Memory B cell (primary cell): ENCODE measurements at regions not wholly inside any gene's neighbourhood (a gene's known extent, or its start where the extent isn't known, plus 50 kb on each side); places are given as distances from the start of the nearest gene placed in this dataset.

ENCODE experiments used
- ATAC-seq: fragments of 150-1000 bp; cut with Tn5 transposase; 2 replicates; pipeline ENCODE4 v1.10.0; 2021; ENCODE audit warnings: low read depth, mild to moderate bottlenecking, moderate library complexity
- DNase-seq, 2 donors: peaks; one replicate each; pipeline ENCODE4 v3.0.0; 2022; ENCODE audit warnings: low spot score in 2 of 2
- H3K27ac Mint-ChIP-seq: one replicate; pipeline ENCODE4 v1.8.0; 2022; ENCODE audit warnings: mild to moderate bottlenecking, moderate library complexity, mixed read lengths
- H3K27me3 Mint-ChIP-seq: one replicate; pipeline ENCODE4 v1.8.0; 2022; ENCODE audit warnings: mixed read lengths
- H3K36me3 Mint-ChIP-seq: one replicate; pipeline ENCODE4 v1.8.0; 2022; ENCODE audit warnings: mild to moderate bottlenecking, mixed read lengths
- H3K4me1 Mint-ChIP-seq: one replicate; pipeline ENCODE4 v1.8.0; 2022; ENCODE audit warnings: mixed read lengths
- H3K4me3 Mint-ChIP-seq: one replicate; pipeline ENCODE4 v1.8.0; 2022; ENCODE audit warnings: mild to moderate bottlenecking, moderate library complexity, mixed read lengths
- H3K9me3 Mint-ChIP-seq: one replicate; pipeline ENCODE4 v1.8.0; 2022; ENCODE audit warnings: mixed read lengths

- no peak overlapping the region for H3K4me3 Mint-ChIP-seq
- DNase-seq, result no peak
- peaks cover 10% of the 10 kb centered on the region for H3K4me1 Mint-ChIP-seq
- no peaks in the 10 kb centered on the region for H3K36me3 Mint-ChIP-seq
- no peak for ATAC-seq
- H3K27ac Mint-ChIP-seq, result no peak overlapping the region
- H3K9me3 Mint-ChIP-seq, result no peaks in the 10 kb centered on the region
- H3K27me3 Mint-ChIP-seq, result no peaks in the 10 kb centered on the region
These were observed 456.7 kb downstream of the LMO4 start for GRCh38 chr1:87785386-87785785.

DNA sequence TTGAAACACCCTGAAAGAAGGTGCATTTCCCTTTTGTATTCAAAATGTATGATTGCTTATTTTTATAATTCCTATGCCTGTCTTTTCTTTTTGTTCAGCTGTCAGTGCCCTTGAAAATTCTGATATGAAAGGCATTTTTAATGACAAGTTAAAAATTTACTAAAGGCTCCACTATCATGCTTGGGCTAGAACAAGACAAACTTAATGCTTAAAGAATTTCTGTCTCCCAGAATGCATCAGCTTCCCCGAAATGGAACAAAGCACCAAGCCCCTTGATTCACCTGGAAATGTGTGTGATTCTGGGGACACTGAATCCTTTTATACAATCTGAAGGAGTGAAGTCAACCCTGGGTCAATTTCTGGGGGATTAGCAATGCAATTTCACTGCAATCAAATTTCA is 457.5 kb downstream of the LMO4 start:
- H3K36me3 Mint-ChIP-seq, result no peaks in the 10 kb centered on the region
- ATAC-seq, result no peak

GRCh38 chr1:87786861-87787545 is 458.3 kb downstream of the LMO4 start:
- Mint-ChIP-seq H3K4me1 (peaks cover 11% of the 10 kb centered on the region), H3K27me3 (no peaks in the 10 kb centered on the region), H3K9me3 (no peaks in the 10 kb centered on the region), H3K36me3 (no peaks in the 10 kb centered on the region), H3K4me3 (no peak overlapping the region), H3K27ac (no peak overlapping the region)
- no peak for ATAC-seq
- DNase-seq, result no peak

More for the DNA sequence above, 457.5 kb downstream of the LMO4 start:
- DNase-seq, result no peak
- Mint-ChIP-seq H3K27me3 (no peaks in the 10 kb centered on the region), H3K27ac (no peak overlapping the region), H3K4me3 (no peak overlapping the region), H3K4me1 (peaks cover 10% of the 10 kb centered on the region), H3K9me3 (no peaks in the 10 kb centered on the region)

- Mint-ChIP-seq H3K4me1 (peaks cover 17% of the 10 kb centered on the region), H3K27ac (no peak overlapping the region), H3K4me3 (no peak overlapping the region), H3K9me3 (no peaks in the 10 kb centered on the region), H3K36me3 (no peaks in the 10 kb centered on the region), H3K27me3 (no peaks in the 10 kb centered on the region)
- DNase-seq, result no peak
- no peak for ATAC-seq
These were observed 458.9 kb downstream of the LMO4 start for GRCh38 chr1:87787551-87787950.

- Mint-ChIP-seq H3K9me3 (no peaks in the 10 kb centered on the region), H3K27ac (no peak overlapping the region), H3K4me1 (peaks cover 10% of the 10 kb centered on the region), H3K4me3 (no peak overlapping the region), H3K36me3 (no peaks in the 10 kb centered on the region), H3K27me3 (no peaks in the 10 kb centered on the region)
- DNase-seq (no peak), ATAC-seq (no peak)
These were observed 462.1 kb downstream of the LMO4 start for GRCh38 chr1:87790756-87791155.

- H3K9me3 Mint-ChIP-seq, result no peaks in the 10 kb centered on the region
- peaks cover 8% of the 10 kb centered on the region for H3K4me1 Mint-ChIP-seq
- DNase-seq, result no peak
- H3K27me3 Mint-ChIP-seq, result no peaks in the 10 kb centered on the region
- H3K36me3 Mint-ChIP-seq, result no peaks in the 10 kb centered on the region
- H3K4me3 Mint-ChIP-seq, result no peak overlapping the region
- ATAC-seq, result no peak
- no peak overlapping the region for H3K27ac Mint-ChIP-seq
These were observed 463.5 kb downstream of the LMO4 start for GRCh38 chr1:87791931-87792740.

DNA sequence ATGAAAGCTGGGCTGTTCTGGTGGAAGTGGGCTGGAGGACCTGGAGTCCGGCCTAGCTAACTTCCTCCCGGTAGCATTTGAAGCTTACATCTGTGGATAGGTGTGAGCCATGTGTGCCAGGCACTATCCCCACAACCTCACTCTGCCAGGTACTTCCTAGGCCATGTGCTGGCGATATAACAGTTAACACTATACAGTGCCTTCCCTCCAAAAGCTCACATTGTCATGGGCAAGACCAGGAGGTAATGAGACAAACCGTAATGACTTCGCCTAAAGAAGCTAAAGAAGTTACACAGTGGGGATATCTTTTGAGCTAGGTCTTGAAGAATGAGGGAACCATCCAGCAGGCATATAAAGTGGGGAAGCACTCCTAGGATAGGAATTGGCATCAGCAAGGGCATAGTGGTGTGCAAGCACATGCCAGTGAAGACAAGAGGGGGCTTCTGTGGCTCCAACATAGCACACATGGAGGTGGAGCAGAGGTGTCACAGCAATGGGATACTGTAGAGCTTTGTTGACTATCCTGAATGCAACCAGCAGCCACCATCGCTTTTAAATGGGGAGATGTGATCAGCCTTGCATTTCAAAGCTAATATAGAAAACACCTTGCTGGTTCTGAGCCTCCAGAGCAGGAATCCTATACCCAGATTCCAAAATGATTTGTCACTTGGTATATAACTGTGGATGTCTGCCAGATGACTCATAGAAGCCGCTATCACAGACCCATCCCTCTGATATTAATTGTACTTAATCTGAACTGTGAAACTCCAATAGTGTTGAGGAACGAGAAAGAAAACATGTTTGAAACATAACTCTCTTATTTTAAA is 466.3 kb downstream of the LMO4 start:
- no peak for DNase-seq

DNA sequence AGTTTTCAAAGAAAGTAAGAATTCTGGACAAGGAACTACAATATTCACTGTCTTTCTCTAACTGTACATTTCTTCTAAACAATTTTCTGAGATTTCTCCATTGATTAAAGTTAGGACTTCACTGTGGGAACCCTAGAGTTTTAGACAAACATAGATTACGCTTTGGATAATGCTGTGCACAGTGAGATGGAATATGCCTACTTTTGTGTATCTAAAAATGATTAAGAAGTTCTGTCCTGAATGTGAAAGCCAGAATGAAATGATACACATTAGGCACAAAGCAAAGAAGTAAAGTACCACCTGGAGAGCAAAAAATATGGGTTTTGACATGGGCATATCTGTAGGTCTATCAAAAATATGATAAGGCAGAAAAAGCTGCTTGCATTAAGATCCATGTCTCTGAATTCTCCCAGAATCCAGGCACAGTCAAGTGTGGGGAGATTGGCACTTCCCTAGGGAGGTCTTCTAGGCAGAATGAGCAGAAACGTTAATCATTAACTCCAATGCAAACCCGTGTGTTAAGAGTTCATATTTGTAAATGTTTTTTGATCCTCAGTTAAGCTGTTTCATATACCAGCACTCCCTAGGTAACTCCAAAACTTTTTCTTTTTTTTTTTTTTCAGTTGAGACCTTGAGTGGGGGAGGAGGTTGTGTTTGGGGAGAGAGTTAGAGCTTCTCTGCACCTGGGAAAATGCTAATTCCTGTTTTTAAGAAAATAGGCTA is 467.1 kb downstream of the LMO4 start:
- DNase-seq, result no peak
- no peak for ATAC-seq
- H3K4me1 Mint-ChIP-seq, result peaks cover 8% of the 10 kb centered on the region
- no peak overlapping the region for H3K27ac Mint-ChIP-seq
- H3K27me3 Mint-ChIP-seq, result no peaks in the 10 kb centered on the region
- H3K9me3 Mint-ChIP-seq, result peaks cover 1% of the 10 kb centered on the region
- no peak overlapping the region for H3K4me3 Mint-ChIP-seq
- H3K36me3 Mint-ChIP-seq, result no peaks in the 10 kb centered on the region

More for the DNA sequence above, 466.3 kb downstream of the LMO4 start:
- H3K36me3 Mint-ChIP-seq, result no peaks in the 10 kb centered on the region
- H3K9me3 Mint-ChIP-seq, result no peaks in the 10 kb centered on the region
- ATAC-seq, result no peak
- no peaks in the 10 kb centered on the region for H3K27me3 Mint-ChIP-seq
- no peak overlapping the region for H3K27ac Mint-ChIP-seq
- peaks cover 8% of the 10 kb centered on the region for H3K4me1 Mint-ChIP-seq
- no peak overlapping the region for H3K4me3 Mint-ChIP-seq

GRCh38 chr1:87796471-87796901 is 467.8 kb downstream of the LMO4 start:
- H3K4me1 Mint-ChIP-seq, result peaks cover 8% of the 10 kb centered on the region
- no peak overlapping the region for H3K4me3 Mint-ChIP-seq
- ATAC-seq (no peak), DNase-seq (no peak)
- H3K9me3 Mint-ChIP-seq, result peaks cover 2% of the 10 kb centered on the region
- no peak overlapping the region for H3K27ac Mint-ChIP-seq
- H3K27me3 Mint-ChIP-seq, result no peaks in the 10 kb centered on the region
- H3K36me3 Mint-ChIP-seq, result no peaks in the 10 kb centered on the region

- Mint-ChIP-seq H3K27me3 (no peaks in the 10 kb centered on the region), H3K9me3 (peaks cover 2% of the 10 kb centered on the region), H3K4me1 (no peaks in the 10 kb centered on the region), H3K36me3 (no peaks in the 10 kb centered on the region), H3K4me3 (no peak overlapping the region), H3K27ac (no peak overlapping the region)
- ATAC-seq, result no peak
- DNase-seq, result no peak
These were observed 470.8 kb downstream of the LMO4 start for GRCh38 chr1:87799451-87799850.

DNA sequence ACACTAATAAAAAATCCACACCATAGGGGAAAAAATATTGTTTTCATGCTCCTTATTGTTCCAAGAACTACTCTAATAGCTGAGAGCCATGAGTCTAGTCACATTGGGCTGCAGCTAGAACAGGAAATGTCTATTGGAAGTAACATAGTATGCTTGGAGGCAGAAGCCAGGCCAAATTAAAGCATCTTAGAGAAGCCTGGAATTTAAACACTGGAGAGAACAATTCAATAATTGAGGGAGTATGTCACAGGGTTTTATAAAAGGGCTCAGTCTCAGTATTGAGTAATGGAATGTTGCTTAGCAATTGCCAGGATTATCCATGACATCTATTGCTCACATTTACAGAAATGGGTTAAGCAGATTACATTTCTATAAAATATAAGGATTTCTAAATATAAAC is 471.3 kb downstream of the LMO4 start:
- no peak for DNase-seq
- H3K9me3 Mint-ChIP-seq, result peaks cover 2% of the 10 kb centered on the region
- no peak overlapping the region for H3K4me3 Mint-ChIP-seq
- ATAC-seq, result no peak
- H3K4me1 Mint-ChIP-seq, result no peaks in the 10 kb centered on the region
- no peak overlapping the region for H3K27ac Mint-ChIP-seq
- H3K36me3 Mint-ChIP-seq, result no peaks in the 10 kb centered on the region
- H3K27me3 Mint-ChIP-seq, result no peaks in the 10 kb centered on the region

DNA sequence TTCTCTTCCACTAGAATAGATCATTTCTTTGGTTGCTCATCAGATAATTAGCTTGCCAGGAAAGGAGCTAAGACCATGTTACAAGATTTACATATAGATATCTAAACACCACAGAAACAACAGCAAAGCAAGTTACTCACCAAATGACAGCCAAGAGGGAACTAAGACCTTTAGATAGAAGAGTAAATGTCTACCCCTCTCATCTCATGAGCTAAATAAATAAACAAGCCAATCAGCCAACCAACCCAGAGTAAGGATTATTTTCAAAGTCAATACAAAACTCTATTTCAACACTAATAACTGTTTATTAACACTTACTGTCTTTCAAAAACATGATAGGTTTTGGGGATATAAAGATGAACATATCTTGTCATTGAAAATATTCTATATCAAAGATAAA is 474.7 kb downstream of the LMO4 start:
- H3K9me3 Mint-ChIP-seq, result peaks cover 2% of the 10 kb centered on the region
- H3K27ac Mint-ChIP-seq, result no peak overlapping the region
- H3K36me3 Mint-ChIP-seq, result no peaks in the 10 kb centered on the region
- H3K27me3 Mint-ChIP-seq, result no peaks in the 10 kb centered on the region
- ATAC-seq, result no peak
- no peaks in the 10 kb centered on the region for H3K4me1 Mint-ChIP-seq
- no peak for DNase-seq
- H3K4me3 Mint-ChIP-seq, result no peak overlapping the region

- Mint-ChIP-seq H3K4me3 (no peak overlapping the region), H3K9me3 (peaks cover 4% of the 10 kb centered on the region), H3K27me3 (no peaks in the 10 kb centered on the region), H3K36me3 (no peaks in the 10 kb centered on the region), H3K27ac (no peak overlapping the region), H3K4me1 (no peaks in the 10 kb centered on the region)
- no peak for DNase-seq
- no peak for ATAC-seq
These were observed 475.4 kb downstream of the LMO4 start for GRCh38 chr1:87804128-87804527.
